ENCODE measurements at regions not wholly inside any gene's neighbourhood (a gene's known extent, or its start where the extent isn't known, plus 50 kb on each side); places are given as distances from the start of the nearest gene placed in this dataset.

GRCh38 chr6:166057431-166057830 is 110.2 kb downstream of the TBXT start:
- TF ChIP-seq CTCF (IDR thresholded peaks at IDR 0.05; ENCODE audit: borderline replicate concordance, extremely low read depth, low read length, poor library complexity, severe bottlenecking) (no peak), EZH2 (IDR thresholded peaks at IDR 0.05; ENCODE audit: borderline replicate concordance, low read depth, low read length, severe bottlenecking) (no peak)

Data from DND-41 (cell line).